HEK293 (cell line): ENCODE measurements at regions not wholly inside any gene's neighbourhood (a gene's known extent, or its start where the extent isn't known, plus 50 kb on each side); places are given as distances from the start of the nearest gene placed in this dataset.

Experiments
- CTCF ChIA-PET: fragments of 350-600 bp; formaldehyde crosslinking; extraction: SDS; loops from one replicate; lab custom pipeline; 2021; ENCODE audit warnings: antibody characterized with exemption; lab: Yijun Ruan, JAX
- POLR2A ChIA-PET: fragments of 300-600 bp; formaldehyde crosslinking; extraction: SDS; loops from one replicate; lab custom pipeline; 2020; ENCODE audit warnings: antibody characterized with exemption, inconsistent platforms; lab: Yijun Ruan, JAX
- H3K27ac ChIP-seq: fragments of 200-500 bp; sonication (Bioruptor generic); 2 replicates; pipeline ENCODE4 v1.5.1; 2014; ENCODE audit warnings: low read depth, low read length, control low read depth, inconsistent platforms; ENCODE audit errors: extremely low read depth
- H3K36me3 ChIP-seq, 2 experiments: fragments of 200-500 bp in 1 of 2; sonication (Bioruptor generic) in 1 of 2; 1 replicate in 1 of 2; 2 replicates in 1 of 2; pipeline ENCODE4 v1.5.1; 2014 to 2017; ENCODE audit warnings: inconsistent platforms in 2 of 2, low read length in 2 of 2; ENCODE audit not compliant: control insufficient read depth in 2 of 2, insufficient read depth in 1 of 2
- H3K4me1 ChIP-seq: fragments of 200-500 bp; sonication (Bioruptor generic); 2 replicates; pipeline ENCODE4 v1.5.1; 2014; ENCODE audit warnings: mild to moderate bottlenecking, low read length, inconsistent platforms; ENCODE audit not compliant: control insufficient read depth, insufficient read depth
- H3K4me3 ChIP-seq: 2 replicates; pipeline ENCODE4 v1.5.1; 2011; ENCODE audit warnings: low read depth, mild to moderate bottlenecking, control low read depth, low read length, moderate library complexity
- H3K9me3 ChIP-seq: fragments of 200-500 bp; sonication (Bioruptor generic); 2 replicates; pipeline ENCODE4 v1.5.1; 2014; ENCODE audit warnings: low read depth, low read length, inconsistent platforms; ENCODE audit not compliant: control insufficient read depth, insufficient read depth
- ATF2 ChIP-seq: fragments of 450-650 bp; formaldehyde crosslinking; IDR thresholded peaks from 2 replicates; pipeline ENCODE4 v1.5.1; 2016; ENCODE audit warnings: missing biosample characterization, missing genetic modification characterization, low read depth
- EGR2 ChIP-seq: fragments of 450-650 bp; formaldehyde crosslinking; IDR thresholded peaks from 2 replicates; pipeline ENCODE4 v1.5.1; 2016; ENCODE audit warnings: low read depth, missing biosample characterization, missing genetic modification characterization
- HIC1 ChIP-seq: fragments of 450-650 bp; formaldehyde crosslinking; IDR thresholded peaks from 2 replicates; pipeline ENCODE4 v1.5.1; 2016; ENCODE audit warnings: missing biosample characterization, missing genetic modification characterization
- OVOL3 ChIP-seq: fragments of 450-650 bp; formaldehyde crosslinking; IDR thresholded peaks from 2 replicates; pipeline ENCODE4 v1.5.1; 2016; ENCODE audit warnings: missing biosample characterization, missing genetic modification characterization
- PBX3 ChIP-seq: sonication (generic); formaldehyde crosslinking; IDR thresholded peaks from 2 replicates; pipeline ENCODE4 v1.8.1; 2022; ENCODE audit warnings: mild to moderate bottlenecking, moderate library complexity, missing genetic modification reagents
- WT1 ChIP-seq: fragments of 450-650 bp; formaldehyde crosslinking; IDR thresholded peaks from 2 replicates; pipeline ENCODE4 v1.5.1; 2016; ENCODE audit warnings: missing biosample characterization, missing genetic modification characterization
- ZNF169 ChIP-seq: fragments of 450-650 bp; formaldehyde crosslinking; IDR thresholded peaks from 2 replicates; pipeline ENCODE4 v1.5.1; 2016; ENCODE audit warnings: missing biosample characterization, missing genetic modification characterization
- ZNF211 ChIP-seq: fragments of 450-650 bp; formaldehyde crosslinking; IDR thresholded peaks from 2 replicates; pipeline ENCODE4 v1.5.1; 2016; ENCODE audit warnings: low read depth, missing biosample characterization, missing genetic modification characterization
- ZNF223 ChIP-seq: fragments of 450-650 bp; formaldehyde crosslinking; IDR thresholded peaks from 2 replicates; pipeline ENCODE4 v1.5.1; 2016; ENCODE audit warnings: missing biosample characterization, missing genetic modification characterization
- ZNF266 ChIP-seq: fragments of 450-650 bp; formaldehyde crosslinking; IDR thresholded peaks from 2 replicates; pipeline ENCODE4 v1.5.1; 2016; ENCODE audit warnings: missing biosample characterization, missing genetic modification characterization, low read depth
- ZNF292 ChIP-seq: fragments of 450-650 bp; formaldehyde crosslinking; IDR thresholded peaks from 2 replicates; pipeline ENCODE4 v1.5.1; 2016; ENCODE audit warnings: low read depth, missing biosample characterization, missing genetic modification characterization, borderline replicate concordance
- ZNF473 ChIP-seq: fragments of 450-650 bp; formaldehyde crosslinking; IDR thresholded peaks from 2 replicates; pipeline ENCODE4 v1.5.1; 2017; ENCODE audit warnings: missing biosample characterization, missing genetic modification characterization
- ZNF501 ChIP-seq: fragments of 450-650 bp; formaldehyde crosslinking; IDR thresholded peaks from 2 replicates; pipeline ENCODE4 v1.5.1; 2016; ENCODE audit warnings: missing biosample characterization, missing genetic modification characterization
- ZNF654 ChIP-seq: fragments of 450-650 bp; formaldehyde crosslinking; IDR thresholded peaks from 2 replicates; pipeline ENCODE4 v1.5.1; 2016; ENCODE audit warnings: low read depth, missing biosample characterization, missing genetic modification characterization
- ZSCAN5A ChIP-seq: fragments of 450-650 bp; formaldehyde crosslinking; IDR thresholded peaks from 2 replicates; pipeline ENCODE4 v1.5.1; 2016; ENCODE audit warnings: missing biosample characterization, missing genetic modification characterization
- ZXDB ChIP-seq: fragments of 450-650 bp; formaldehyde crosslinking; IDR thresholded peaks from 2 replicates; pipeline ENCODE4 v1.5.1; 2016; ENCODE audit warnings: missing biosample characterization, missing genetic modification characterization

GRCh38 chr3:166897811-166898210 is 482.3 kb downstream of the ZBBX start (continued):
- no peak for TF ChIP-seq ZNF292
- no peak for TF ChIP-seq ZNF211 (tag by site-specific recombination)
- no peak for TF ChIP-seq ZNF501 (tag by site-specific recombination)
- no peak for TF ChIP-seq ZNF169 (tag by site-specific recombination)
- no peak for TF ChIP-seq ZNF223 (tag by site-specific recombination)
- no peak for TF ChIP-seq PBX3 (CRISPR knock-in tag)
- no peak for TF ChIP-seq EGR2
- no peak for TF ChIP-seq ZNF654 (tag by site-specific recombination)
- no peak for TF ChIP-seq OVOL3 (tag by site-specific recombination)
- no peak for TF ChIP-seq ZXDB
- TF ChIP-seq HIC1 (tag by site-specific recombination), result no peak

GRCh38 chr3:166889241-166889640 is 490.9 kb downstream of the ZBBX start:
- TF ChIP-seq ZNF266, result no peak
- no peak for TF ChIP-seq ZNF473 (tag by site-specific recombination)
- no peak for TF ChIP-seq ZSCAN5A (tag by site-specific recombination)
- Histone ChIP-seq H3K27ac (no peak overlapping the region), H3K36me3 (no peaks in the 10 kb centered on the region), H3K4me3 (no peak overlapping the region), H3K4me1 (no peaks in the 10 kb centered on the region), H3K9me3 (no peaks in the 10 kb centered on the region)
- POLR2A ChIA-PET, result no interaction called here
- CTCF ChIA-PET, result no interaction called here

- no peaks in the 10 kb centered on the region for H3K4me1 ChIP-seq
- CTCF ChIA-PET, result no interaction called here
- H3K4me3 ChIP-seq, result no peak overlapping the region
- no peaks in the 10 kb centered on the region for H3K36me3 ChIP-seq
- TF ChIP-seq WT1 (tag by site-specific recombination) (no peak), ATF2 (tag by site-specific recombination) (0 out of 2 replicates have a peak, but pooled peaks have one; percentile 36)
- H3K27ac ChIP-seq, result no peak overlapping the region
- H3K9me3 ChIP-seq, result no peaks in the 10 kb centered on the region
- POLR2A ChIA-PET, result no interaction called here
Observed at GRCh38 chr3:166879661-166880060, 500.4 kb downstream of the ZBBX start.
